OCI-LY1 (cell line): ENCODE measurements at regions not wholly inside any gene's neighbourhood (a gene's known extent, or its start where the extent isn't known, plus 50 kb on each side); places are given as distances from the start of the nearest gene placed in this dataset.

Experiments
- EZH2 ChIP-seq: fragments of 200-600 bp; sonication (generic), shearing (Covaris generic); IDR thresholded peaks from 2 replicates; pipeline ENCODE4 v1.8.0; 2017; ENCODE audit warnings: borderline replicate concordance, mixed run types, mild to moderate bottlenecking, antibody characterized with exemption, low read length, moderate library complexity, mixed read lengths
- TF ChIP-seq, protein P1 (sequence below): fragments of 200-600 bp; sonication (generic), shearing (Covaris generic); IDR thresholded peaks from 2 replicates; pipeline ENCODE4 v1.5.1; 2017; ENCODE audit warnings: mild to moderate bottlenecking, antibody characterized with exemption, low read length, moderate library complexity, mixed read lengths

DNA sequence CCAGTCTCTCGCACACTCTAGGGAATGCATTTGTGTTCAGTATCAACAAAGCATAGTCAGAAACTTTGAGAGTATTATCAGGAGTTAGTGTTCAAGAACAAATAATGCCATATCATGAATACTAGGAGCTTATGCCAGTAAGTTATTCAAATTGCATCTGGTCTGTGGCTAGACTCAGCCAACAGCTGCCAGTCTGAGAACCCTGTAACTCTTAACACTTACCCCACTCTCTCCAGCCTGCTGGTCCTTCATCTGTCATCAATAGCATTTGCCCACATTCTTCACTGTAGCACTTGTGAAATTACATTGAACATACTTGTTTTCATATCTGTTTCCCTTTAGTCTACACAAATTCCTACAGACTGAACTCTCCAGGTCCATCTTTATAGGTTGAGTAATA lies 1157.5 kb upstream of the RAG2 start:
- TF ChIP-seq, protein P1, sequence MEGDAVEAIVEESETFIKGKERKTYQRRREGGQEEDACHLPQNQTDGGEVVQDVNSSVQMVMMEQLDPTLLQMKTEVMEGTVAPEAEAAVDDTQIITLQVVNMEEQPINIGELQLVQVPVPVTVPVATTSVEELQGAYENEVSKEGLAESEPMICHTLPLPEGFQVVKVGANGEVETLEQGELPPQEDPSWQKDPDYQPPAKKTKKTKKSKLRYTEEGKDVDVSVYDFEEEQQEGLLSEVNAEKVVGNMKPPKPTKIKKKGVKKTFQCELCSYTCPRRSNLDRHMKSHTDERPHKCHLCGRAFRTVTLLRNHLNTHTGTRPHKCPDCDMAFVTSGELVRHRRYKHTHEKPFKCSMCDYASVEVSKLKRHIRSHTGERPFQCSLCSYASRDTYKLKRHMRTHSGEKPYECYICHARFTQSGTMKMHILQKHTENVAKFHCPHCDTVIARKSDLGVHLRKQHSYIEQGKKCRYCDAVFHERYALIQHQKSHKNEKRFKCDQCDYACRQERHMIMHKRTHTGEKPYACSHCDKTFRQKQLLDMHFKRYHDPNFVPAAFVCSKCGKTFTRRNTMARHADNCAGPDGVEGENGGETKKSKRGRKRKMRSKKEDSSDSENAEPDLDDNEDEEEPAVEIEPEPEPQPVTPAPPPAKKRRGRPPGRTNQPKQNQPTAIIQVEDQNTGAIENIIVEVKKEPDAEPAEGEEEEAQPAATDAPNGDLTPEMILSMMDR = no peak
- TF ChIP-seq EZH2 = no peak
